PC-9 (cell line): ENCODE measurements at regions not wholly inside any gene's neighbourhood (a gene's known extent, or its start where the extent isn't known, plus 50 kb on each side); places are given as distances from the start of the nearest gene placed in this dataset.

Experiments used
- BruUV-seq: library from RNA; stranded (reverse); fragments of 400-500 nt; replicated peaks from 2 replicates; lab custom pipeline; 2021; lab: Mats Ljungman, UMichigan
- CTCF ChIA-PET: fragments of 300-600 bp; sonication (Branson Sonifier 250); formaldehyde crosslinking; loops from one replicate; lab custom pipeline; 2022; ENCODE audit warnings: antibody characterized with exemption; lab: Charles Lee
- POLR2A ChIA-PET: fragments of 300-600 bp; sonication (Branson Sonifier 250); formaldehyde crosslinking; loops from one replicate; lab custom pipeline; 2022; ENCODE audit warnings: antibody characterized with exemption; ENCODE audit not compliant: unreplicated experiment; lab: Charles Lee
- DNase-seq, 2 experiments: peaks; one replicate each; pipeline versions ENCODE4 v3.0.0 to v3.0.0-alpha.2; 2015 to 2022; ENCODE audit warnings: mixed read lengths in 1 of 2
- H2AFZ ChIP-seq: fragments of 200-600 bp; sonication (generic); 2 replicates; pipeline ENCODE4 v1.8.1; 2017; ENCODE audit warnings: antibody characterized with exemption
- H3F3A ChIP-seq: fragments of 200-600 bp; sonication (generic); 2 replicates; pipeline ENCODE4 v1.8.1; 2017; ENCODE audit warnings: antibody characterized with exemption, mild to moderate bottlenecking, low read depth; ENCODE audit not compliant: insufficient read depth
- H3K27ac ChIP-seq: fragments of 200-600 bp; sonication (generic); 2 replicates; pipeline ENCODE4 v1.6.1; 2016; ENCODE audit warnings: mixed run types
- H3K27me3 ChIP-seq: fragments of 200-600 bp; sonication (generic); 2 replicates; pipeline ENCODE4 v1.6.1; 2016; ENCODE audit warnings: low read depth, mixed run types; ENCODE audit not compliant: insufficient read depth
- H3K36me3 ChIP-seq: fragments of 200-600 bp; sonication (generic); 2 replicates; pipeline ENCODE4 v1.6.1; 2016; ENCODE audit warnings: low read depth, mixed run types
- H3K4me1 ChIP-seq: fragments of 200-600 bp; sonication (generic); replicated peaks from 2 replicates; pipeline ENCODE4 v1.6.1; 2016; ENCODE audit warnings: mixed run types; ENCODE audit not compliant: insufficient read depth
- H3K4me2 ChIP-seq: fragments of 200-600 bp; sonication (generic); 2 replicates; pipeline ENCODE4 v1.6.1; 2017; ENCODE audit warnings: mixed run types
- H3K4me3 ChIP-seq: fragments of 200-600 bp; sonication (generic); 2 replicates; pipeline ENCODE4 v1.6.1; 2016; ENCODE audit warnings: mixed run types
- H3K79me2 ChIP-seq: fragments of 200-600 bp; sonication (generic); 2 replicates; pipeline ENCODE4 v1.6.1; 2017; ENCODE audit warnings: low read depth, mixed run types
- H3K9me2 ChIP-seq: fragments of 200-600 bp; sonication (generic); 2 replicates; pipeline ENCODE4 v1.8.1; 2017; ENCODE audit warnings: mild to moderate bottlenecking; ENCODE audit not compliant: insufficient read depth
- H3K9me3 ChIP-seq: fragments of 200-600 bp; sonication (generic); 2 replicates; pipeline ENCODE4 v1.8.1; 2016; ENCODE audit warnings: low read depth; ENCODE audit not compliant: insufficient read depth
- H4K20me1 ChIP-seq: fragments of 200-600 bp; sonication (generic); 2 replicates; pipeline ENCODE4 v1.8.1; 2017; ENCODE audit not compliant: insufficient read depth
- CTCF ChIP-seq: fragments of 200-600 bp; sonication (generic); conservative IDR thresholded peaks from 2 replicates; pipeline ENCODE4 v1.6.1; 2017; ENCODE audit warnings: mixed run types, antibody characterized with exemption, mild to moderate bottlenecking, moderate library complexity
- EZH2 ChIP-seq: fragments of 200-600 bp; sonication (generic); IDR thresholded peaks from 2 replicates; pipeline ENCODE4 v1.8.0; 2017; ENCODE audit warnings: antibody characterized with exemption, low read depth
- intact Hi-C: fragments of 100-400 bp; cut with micrococcal nuclease; formaldehyde crosslinking; loops from one replicate; pipeline ENCODE4 v1.10.0; 2022; ENCODE audit not compliant: unreplicated experiment

GRCh38 chr6:149248693-149249369 is 68.7 kb upstream of the TAB2 start:
- no peak overlapping the region for H3K27ac ChIP-seq
- H3K36me3 ChIP-seq: no peaks in the 10 kb centered on the region
- 0 out of 2 replicates have a peak, but pooled peaks cover 8% of the 10 kb centered on the region for H3K4me1 ChIP-seq
- BruUV-seq: no TSS peak
- H3K9me3 ChIP-seq: no peaks in the 10 kb centered on the region
- H3K9me2 ChIP-seq: no peaks in the 10 kb centered on the region
- no peaks in the 10 kb centered on the region for H3K79me2 ChIP-seq
- POLR2A ChIA-PET: no interaction called here
- H3K4me3 ChIP-seq: no peak overlapping the region
- no peak overlapping the region for H2AFZ ChIP-seq
- H3F3A ChIP-seq: no peaks in the 10 kb centered on the region
- H3K27me3 ChIP-seq: no peaks in the 10 kb centered on the region
- DNase-seq: peak in 1 of 2 experiments; percentile 14
- no peak overlapping the region for H3K4me2 ChIP-seq
- CTCF ChIA-PET: no interaction called here
- TF ChIP-seq EZH2 (no peak), CTCF (no peak)
- H4K20me1 ChIP-seq: no peaks in the 10 kb centered on the region
- intact Hi-C loops: no loop called here

GRCh38 chr6:149249370-149250357 is 67.8 kb upstream of the TAB2 start:
- DNase-seq: no peak
- Histone ChIP-seq H3K27ac (no peak overlapping the region), H3K4me1 (0 out of 2 replicates have a peak, but pooled peaks cover 8% of the 10 kb centered on the region), H2AFZ (no peak overlapping the region), H3F3A (no peaks in the 10 kb centered on the region), H3K36me3 (no peaks in the 10 kb centered on the region), H3K4me3 (no peak overlapping the region), H3K4me2 (no peak overlapping the region), H3K79me2 (no peaks in the 10 kb centered on the region), H3K9me2 (no peaks in the 10 kb centered on the region), H4K20me1 (no peaks in the 10 kb centered on the region), H3K27me3 (no peaks in the 10 kb centered on the region), H3K9me3 (no peaks in the 10 kb centered on the region)
- BruUV-seq: no TSS peak
- POLR2A ChIA-PET: no interaction called here
- TF ChIP-seq CTCF (no peak), EZH2 (no peak)
- intact Hi-C loops: no loop called here
- CTCF ChIA-PET: no interaction called here

- no peak for TF ChIP-seq EZH2
- no peak for TF ChIP-seq CTCF
- intact Hi-C loops: no loop called here
Measured at GRCh38 chr6:149250951-149251350, 66.6 kb upstream of the TAB2 start.

More at GRCh38 chr6:149250951-149251350, 66.6 kb upstream of the TAB2 start:
- Histone ChIP-seq H3K79me2 (no peaks in the 10 kb centered on the region), H3K27me3 (no peaks in the 10 kb centered on the region), H3K9me3 (no peaks in the 10 kb centered on the region), H4K20me1 (no peaks in the 10 kb centered on the region), H3K4me2 (no peak overlapping the region), H3K4me3 (no peak overlapping the region), H2AFZ (no peak overlapping the region), H3K4me1 (0 out of 2 replicates have a peak, but pooled peaks cover 8% of the 10 kb centered on the region), H3K36me3 (no peaks in the 10 kb centered on the region), H3K9me2 (no peaks in the 10 kb centered on the region), H3F3A (no peaks in the 10 kb centered on the region), H3K27ac (no peak overlapping the region)
- BruUV-seq: no TSS peak
- ChIA-PET POLR2A (interaction anchor here (0.6 kb wide), 1 partner anchor 35 kb away, joined by 3 read pairs; no protein-coding TSS in a partner anchor), CTCF (no interaction called here)
- no peak for DNase-seq
